HG02798 (cell line): ENCODE measurements at regions not wholly inside any gene's neighbourhood (a gene's known extent, or its start where the extent isn't known, plus 50 kb on each side); places are given as distances from the start of the nearest gene placed in this dataset.

ENCODE experiments used
- ATAC-seq: cut with Tn5 transposase; IDR thresholded peaks from one replicate; pipeline ENCODE4 v1.9.1; 2021; ENCODE audit warnings: mild to moderate bottlenecking; ENCODE audit not compliant: unreplicated experiment, poor library complexity

DNA sequence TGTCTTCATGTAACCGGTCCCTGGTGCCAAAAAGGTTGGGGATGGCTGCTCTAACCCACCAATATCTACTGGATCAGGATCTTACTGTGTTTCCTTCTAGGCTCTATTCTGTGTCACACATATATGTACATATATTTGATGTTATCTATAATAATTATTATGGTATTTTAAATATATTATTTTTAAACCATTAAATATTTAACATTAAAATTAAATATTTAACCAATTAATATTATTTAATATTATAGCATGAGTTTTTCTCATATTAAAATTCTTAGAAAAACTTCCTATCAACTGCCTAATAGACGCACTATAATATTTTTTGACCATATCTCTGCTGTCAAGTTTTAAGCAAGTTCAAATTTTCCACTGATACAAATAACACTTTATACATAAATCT is 196.9 kb upstream of the PLET1 start:
- no peak for ATAC-seq

- no peak for ATAC-seq
Observed at GRCh38 chr11:112459001-112459400, 198.3 kb upstream of the PLET1 start.

DNA sequence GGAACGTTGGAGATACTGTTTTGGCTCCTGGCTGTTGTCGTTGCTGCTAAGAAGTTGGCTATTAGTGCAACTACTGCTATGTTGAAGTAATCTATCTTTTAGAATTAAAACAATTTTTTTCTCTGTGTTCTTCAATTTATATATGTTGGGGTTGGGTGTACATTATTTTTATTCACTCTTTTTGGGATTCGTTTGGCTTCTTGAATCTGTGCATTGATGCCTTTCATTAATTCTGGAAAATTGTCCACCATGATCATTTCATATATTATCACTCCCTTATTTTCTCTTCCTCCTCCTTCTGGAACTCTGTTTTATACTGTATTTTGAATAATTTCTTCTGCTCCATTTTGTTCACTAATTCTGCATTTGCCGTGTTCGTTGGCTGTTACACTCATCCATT is 199.5 kb upstream of the PLET1 start:
- no peak for ATAC-seq

DNA sequence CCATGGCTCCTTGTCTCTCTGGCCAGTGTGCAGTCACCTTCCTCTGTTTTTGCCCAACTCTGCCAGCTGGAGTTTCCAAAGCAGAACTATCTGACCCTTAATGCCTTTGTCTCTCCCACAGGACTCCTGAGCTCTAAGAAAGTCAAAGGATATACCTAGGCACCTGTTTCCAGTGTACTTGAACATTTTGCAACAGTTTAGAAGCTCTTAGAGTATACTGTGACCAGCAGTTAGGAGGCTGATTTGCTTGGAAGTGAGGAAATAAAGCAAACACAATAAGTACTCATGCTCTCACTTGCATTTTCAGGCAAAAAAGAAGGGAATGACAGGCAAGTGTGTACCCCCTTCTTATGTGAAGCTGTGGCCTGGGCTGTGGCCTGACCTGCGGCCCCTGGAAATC is 204.3 kb upstream of the PLET1 start:
- ATAC-seq = no peak

DNA sequence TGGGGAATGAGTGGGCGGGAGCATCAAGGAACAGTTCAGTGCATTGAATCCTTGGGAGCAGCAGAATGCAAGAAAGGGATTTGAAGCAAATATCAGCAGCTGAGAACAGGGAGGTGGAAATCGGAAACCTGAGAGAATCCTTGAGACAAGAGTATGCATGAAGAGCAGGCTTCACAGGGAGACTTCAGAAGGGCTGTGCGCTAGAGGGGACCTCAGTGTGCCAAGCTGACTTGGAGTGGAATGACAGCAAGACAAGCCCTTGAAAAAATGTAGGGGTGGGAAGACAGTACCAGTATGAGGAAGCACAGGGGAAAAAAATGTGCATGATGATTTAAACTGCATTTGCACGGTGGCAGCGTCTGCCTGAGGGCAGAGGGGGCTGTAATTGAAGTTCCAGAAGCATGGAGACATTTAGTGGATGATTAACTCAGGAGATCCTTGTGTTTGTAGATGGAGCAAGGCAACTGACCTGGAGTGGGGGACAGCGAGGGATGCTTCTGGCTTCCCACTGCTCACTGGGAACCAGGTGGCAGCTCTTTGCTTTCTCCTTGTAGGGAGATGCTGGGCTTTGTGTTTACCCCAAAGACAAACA is 204.9 kb upstream of the PLET1 start:
- ATAC-seq = no peak

GRCh38 chr11:112467721-112468120 is 207.1 kb upstream of the PLET1 start:
- ATAC-seq = no peak

- ATAC-seq = no peak
Observed at GRCh38 chr11:112469376-112469775, 208.7 kb upstream of the PLET1 start.

DNA sequence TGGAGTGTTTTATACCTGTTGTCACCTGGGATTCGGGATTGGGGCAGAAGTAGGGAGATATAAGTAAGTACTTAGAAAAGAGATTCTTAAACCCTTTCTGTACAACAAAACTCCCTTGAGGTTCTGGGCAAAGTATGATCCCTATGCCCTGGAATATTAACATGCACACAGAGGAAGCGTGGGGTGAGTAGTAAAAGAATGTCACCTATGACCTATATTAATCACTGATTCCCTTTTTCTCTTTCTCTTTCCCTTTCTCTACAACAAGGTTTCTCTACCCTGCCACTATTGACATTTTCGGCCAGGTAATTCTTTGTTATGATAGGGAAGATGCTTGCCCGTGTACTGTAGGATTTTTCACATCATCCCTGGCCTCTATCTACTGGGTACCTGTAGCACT is 209.7 kb upstream of the PLET1 start:
- ATAC-seq = no peak

DNA sequence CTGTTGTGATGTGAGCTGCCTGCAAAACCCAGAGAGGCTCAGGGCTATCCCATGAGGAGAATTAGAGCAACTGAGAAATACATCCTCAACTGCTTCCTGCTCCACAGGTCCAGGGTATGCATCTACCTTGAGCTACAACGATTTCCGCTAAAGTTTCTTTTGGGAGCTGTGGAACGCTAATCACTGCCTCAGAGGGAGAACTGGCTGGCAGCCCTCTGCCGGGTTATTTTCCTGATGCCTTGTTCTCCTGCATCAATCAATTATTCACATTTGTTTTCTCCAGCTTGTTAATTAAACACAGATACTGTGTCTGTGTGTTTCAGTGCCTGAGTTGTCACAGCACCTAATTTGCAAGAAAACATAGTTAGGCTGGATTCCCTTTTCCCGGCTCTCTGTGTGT is 211.1 kb upstream of the PLET1 start:
- ATAC-seq = no peak

GRCh38 chr11:112477152-112477551 is 216.5 kb upstream of the PLET1 start:
- no peak for ATAC-seq

GRCh38 chr11:112477581-112478317 is 217.1 kb upstream of the PLET1 start:
- no peak for ATAC-seq

DNA sequence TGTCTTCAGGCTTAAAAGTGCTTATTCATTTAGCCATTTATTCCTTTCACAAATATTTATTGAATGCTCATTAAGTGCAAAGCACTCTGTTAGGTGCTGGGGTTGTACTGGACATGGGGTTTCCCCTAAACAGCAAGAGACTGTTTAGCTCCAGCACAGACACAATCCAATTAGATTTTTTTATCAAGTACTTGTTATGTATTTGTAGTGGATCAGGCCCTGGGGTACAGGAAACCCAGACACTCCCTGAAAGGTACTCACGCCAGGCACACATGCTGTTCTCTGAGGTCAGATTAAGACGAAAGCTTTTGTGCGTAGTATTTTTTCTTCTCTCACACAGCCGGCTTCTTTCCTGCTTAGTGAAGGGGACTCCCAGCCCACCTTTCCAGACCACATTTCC is 218.1 kb upstream of the PLET1 start:
- no peak for ATAC-seq

- no peak for ATAC-seq
Observed at GRCh38 chr11:112481431-112481830, 220.8 kb upstream of the PLET1 start.

GRCh38 chr11:112481893-112482292 is 221.2 kb upstream of the PLET1 start:
- no peak for ATAC-seq

DNA sequence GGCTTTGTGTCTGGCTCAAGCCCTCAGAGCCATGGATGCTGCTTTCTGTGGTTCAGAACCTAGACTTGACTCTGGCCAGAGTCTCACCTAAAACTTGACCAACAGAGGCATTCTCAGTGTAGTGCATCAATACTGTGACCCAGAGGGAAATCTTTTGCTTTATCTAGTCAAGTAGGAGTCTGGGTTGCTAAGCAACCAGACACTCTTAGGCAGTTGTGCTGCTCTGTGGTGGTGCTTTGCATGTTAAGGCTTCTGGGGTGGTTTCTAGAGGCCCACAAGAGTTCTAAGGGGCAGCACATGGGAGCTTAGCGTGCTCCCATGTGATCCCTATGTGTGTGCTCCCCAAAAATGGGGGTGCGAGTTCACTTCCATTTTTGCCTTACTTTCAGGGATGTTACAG is 224.6 kb upstream of the PLET1 start:
- no peak for ATAC-seq

- no peak for ATAC-seq
Observed at GRCh38 chr11:112497826-112498225, 237.2 kb upstream of the PLET1 start.

- no peak for ATAC-seq
Observed at GRCh38 chr11:112498701-112499100, 238.0 kb upstream of the PLET1 start.

DNA sequence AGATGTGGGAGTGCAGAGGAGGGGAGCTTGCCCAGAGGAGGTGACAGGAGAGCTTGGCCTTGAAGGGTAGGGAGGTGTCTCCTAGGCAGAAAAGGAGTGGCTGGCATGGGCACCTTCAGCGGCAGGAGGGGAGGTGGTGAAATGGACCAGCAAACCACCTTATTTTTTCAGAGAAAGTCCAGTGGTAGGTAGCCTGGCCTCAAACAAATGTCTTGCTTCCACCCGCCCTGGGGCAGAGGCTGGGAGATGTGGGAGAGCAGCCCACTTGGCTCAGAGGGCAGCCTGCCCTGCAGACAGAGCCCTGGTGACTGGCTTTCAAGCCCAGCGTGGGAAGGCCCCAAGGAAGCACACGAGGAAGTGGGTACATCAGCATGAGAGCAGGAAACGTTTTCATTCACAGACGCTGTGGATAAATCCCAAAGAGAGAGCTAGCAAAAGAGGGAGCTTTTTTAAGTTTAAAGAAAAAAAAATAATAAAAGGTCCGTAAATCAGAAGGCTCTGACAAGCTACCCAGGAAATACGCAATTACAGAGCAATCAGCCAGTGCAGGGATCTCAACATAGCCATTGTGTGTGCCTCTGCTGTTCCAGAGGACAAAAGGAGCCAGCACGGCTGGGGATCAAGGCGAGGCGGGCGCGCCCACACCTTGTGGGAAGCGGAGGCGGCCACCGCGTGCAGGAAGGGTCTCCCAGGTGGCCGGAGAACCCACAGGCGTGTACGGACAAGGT is 238.7 kb upstream of the PLET1 start:
- ATAC-seq = no peak

GRCh38 chr11:112499881-112500204 is 239.2 kb upstream of the PLET1 start:
- no peak for ATAC-seq

DNA sequence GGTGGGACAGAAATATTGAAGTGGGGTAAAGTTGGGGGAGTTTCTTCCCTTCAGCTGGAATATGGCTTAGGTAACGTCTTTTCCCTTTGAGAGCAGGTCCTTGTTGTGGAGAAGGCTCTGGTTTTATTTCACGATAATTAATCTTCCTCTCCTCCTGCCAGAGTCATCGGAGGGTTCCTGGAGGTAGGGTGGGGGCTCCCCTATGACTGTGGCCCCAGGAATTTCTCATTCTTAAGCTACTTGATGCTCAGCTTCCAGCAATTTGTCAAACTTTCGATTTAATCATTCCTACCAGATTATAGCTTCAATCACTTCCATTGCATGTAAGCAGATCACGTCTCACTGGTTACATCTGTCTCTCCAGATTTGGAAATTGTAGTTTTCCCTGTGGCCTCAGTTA is 242.8 kb upstream of the PLET1 start:
- ATAC-seq = no peak

DNA sequence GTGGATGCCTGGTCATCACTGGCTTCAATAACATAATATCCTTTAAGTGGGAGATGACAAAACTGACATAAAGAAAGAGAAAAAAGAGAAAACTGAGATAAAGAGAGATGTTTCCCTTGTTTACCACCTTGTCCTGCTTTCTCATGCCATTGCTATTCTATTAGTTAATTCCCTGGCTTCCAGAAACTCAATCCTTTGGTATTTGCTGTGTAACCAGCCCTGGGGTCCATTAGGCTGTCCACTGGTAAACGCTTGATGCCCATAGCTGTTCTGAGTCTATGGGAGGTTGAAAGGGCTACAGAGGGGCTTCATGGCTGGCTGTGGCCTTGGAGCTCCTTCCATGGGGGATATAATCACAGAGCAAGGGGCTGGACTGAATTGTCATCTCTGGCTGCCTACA is 243.4 kb upstream of the PLET1 start:
- no peak for ATAC-seq

DNA sequence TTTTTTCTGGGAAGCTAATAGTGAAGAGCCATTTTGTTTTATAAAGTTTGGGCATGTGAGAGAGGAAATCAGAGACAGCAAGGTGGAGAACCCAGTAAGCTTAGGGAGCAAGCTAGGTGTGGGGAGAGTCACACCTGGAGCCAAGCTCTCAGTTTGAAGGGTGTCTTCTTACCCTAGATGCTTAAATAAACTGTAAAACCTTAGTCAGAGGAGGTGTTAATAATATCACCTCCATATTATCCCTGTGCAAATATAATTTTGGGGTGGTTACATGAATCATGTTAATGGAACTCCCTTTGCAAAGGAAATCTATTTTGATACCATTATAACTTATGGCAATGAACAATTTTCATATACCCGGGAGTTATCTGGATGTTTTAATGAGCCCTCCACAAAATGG is 246.2 kb upstream of the PLET1 start:
- ATAC-seq = no peak
